Astrocyte (in vitro differentiated cells and primary cell): ENCODE measurements at regions not wholly inside any gene's neighbourhood (a gene's known extent, or its start where the extent isn't known, plus 50 kb on each side); places are given as distances from the start of the nearest gene placed in this dataset.

ENCODE experiments used
- DNase-seq: peaks from one replicate; pipeline ENCODE4 v3.0.0-alpha.2; 2010; ENCODE audit warnings: low read depth
- FAIRE-seq: peaks from 2 replicates; lab custom pipeline; 2011; peaks lifted over from hg19 to GRCh38; lab: Jason Lieb, UNC
- H2AFZ ChIP-seq: 2 replicates; pipeline ENCODE4 v1.6.0; 2012; ENCODE audit warnings: low read depth, low read length, inconsistent platforms
- H3K27ac ChIP-seq: 2 replicates; pipeline ENCODE4 v1.5.1; 2011; ENCODE audit warnings: low read depth, low read length, inconsistent platforms
- H3K27me3 ChIP-seq: 2 replicates; pipeline ENCODE4 v1.6.0; 2011; ENCODE audit warnings: low read length, inconsistent platforms; ENCODE audit not compliant: insufficient read depth
- H3K36me3 ChIP-seq: 2 replicates; pipeline ENCODE4 v1.5.1; 2011; ENCODE audit warnings: low read length, inconsistent platforms; ENCODE audit not compliant: insufficient read depth
- H3K4me1 ChIP-seq: 2 replicates; pipeline ENCODE4 v1.5.1; 2011; ENCODE audit warnings: low read length, inconsistent platforms; ENCODE audit not compliant: insufficient read depth
- H3K4me2 ChIP-seq: 2 replicates; pipeline ENCODE4 v1.6.0; 2012; ENCODE audit warnings: low read length, inconsistent platforms
- H3K4me3 ChIP-seq: 2 replicates; pipeline ENCODE4 v1.5.1; 2011; ENCODE audit warnings: low read depth, mild to moderate bottlenecking, low read length, inconsistent platforms; ENCODE audit not compliant: insufficient read depth
- H3K79me2 ChIP-seq: 2 replicates; pipeline ENCODE4 v1.6.0; 2012; ENCODE audit warnings: mild to moderate bottlenecking, low read length, inconsistent platforms; ENCODE audit not compliant: insufficient read depth
- H3K9ac ChIP-seq: 2 replicates; pipeline ENCODE4 v1.6.0; 2012; ENCODE audit warnings: mild to moderate bottlenecking, low read length, inconsistent platforms
- H3K9me3 ChIP-seq: 2 replicates; pipeline ENCODE4 v1.5.1; 2012; ENCODE audit warnings: low read depth, mild to moderate bottlenecking, low read length, inconsistent platforms; ENCODE audit not compliant: insufficient read depth
- H4K20me1 ChIP-seq: 2 replicates; pipeline ENCODE4 v1.6.0; 2012; ENCODE audit warnings: low read length, inconsistent platforms; ENCODE audit not compliant: insufficient read depth
- H3K27ac Mint-ChIP-seq: one replicate; pipeline ENCODE4 v1.8.0; 2021; ENCODE audit warnings: mild to moderate bottlenecking, mixed read lengths; ENCODE audit not compliant: unreplicated experiment
- H3K27me3 Mint-ChIP-seq: one replicate; pipeline ENCODE4 v1.8.0; 2021; ENCODE audit warnings: low read depth, mixed read lengths; ENCODE audit not compliant: unreplicated experiment
- H3K36me3 Mint-ChIP-seq: one replicate; pipeline ENCODE4 v1.8.0; 2021; ENCODE audit warnings: low read depth, mixed read lengths; ENCODE audit not compliant: unreplicated experiment
- H3K4me1 Mint-ChIP-seq: one replicate; pipeline ENCODE4 v1.8.0; 2021; ENCODE audit warnings: low read depth, mixed read lengths; ENCODE audit not compliant: unreplicated experiment
- H3K4me3 Mint-ChIP-seq: one replicate; pipeline ENCODE4 v1.8.0; 2021; ENCODE audit warnings: mild to moderate bottlenecking, moderate library complexity, mixed read lengths; ENCODE audit not compliant: unreplicated experiment
- H3K9me3 Mint-ChIP-seq: one replicate; pipeline ENCODE4 v1.8.0; 2021; ENCODE audit warnings: mild to moderate bottlenecking, mixed read lengths; ENCODE audit not compliant: unreplicated experiment
- CTCF ChIP-seq: IDR thresholded peaks from 2 replicates; pipeline ENCODE4 v1.5.1; 2011; ENCODE audit warnings: low read depth, mild to moderate bottlenecking, inconsistent platforms, low read length, moderate library complexity; ENCODE audit not compliant: insufficient read depth
- EZH2 ChIP-seq: IDR thresholded peaks from 2 replicates; pipeline ENCODE4 v1.6.1; 2012; ENCODE audit warnings: mild to moderate bottlenecking, low read length, inconsistent platforms; ENCODE audit not compliant: insufficient read depth

GRCh38 chr3:153369561-153370374 is 207.7 kb downstream of the RAP2B start:
- no peak overlapping the region for H3K4me2 ChIP-seq
- no peaks in the 10 kb centered on the region for H3K27me3 ChIP-seq
- H3K9me3 ChIP-seq, result no peaks in the 10 kb centered on the region
- no peak overlapping the region for H2AFZ ChIP-seq
- Mint-ChIP-seq H3K27me3 (no peaks in the 10 kb centered on the region), H3K27ac (no peak overlapping the region), H3K4me1 (no peaks in the 10 kb centered on the region), H3K36me3 (peaks cover 2% of the 10 kb centered on the region), H3K4me3 (no peak overlapping the region), H3K9me3 (peaks cover 8% of the 10 kb centered on the region)
- no peak for TF ChIP-seq EZH2
- TF ChIP-seq CTCF, result no peak
- no peaks in the 10 kb centered on the region for H3K79me2 ChIP-seq
- no peaks in the 10 kb centered on the region for H3K36me3 ChIP-seq
- no peaks in the 10 kb centered on the region for H3K4me1 ChIP-seq
- no peak overlapping the region for H3K9ac ChIP-seq
- no peak for DNase-seq
- no peak for FAIRE-seq
- no peaks in the 10 kb centered on the region for H4K20me1 ChIP-seq
- H3K27ac ChIP-seq, result no peak overlapping the region
- H3K4me3 ChIP-seq, result no peak overlapping the region

- Mint-ChIP-seq H3K9me3 (peaks cover 6% of the 10 kb centered on the region), H3K36me3 (peaks cover 2% of the 10 kb centered on the region), H3K27ac (no peak overlapping the region), H3K4me3 (no peak overlapping the region), H3K4me1 (no peaks in the 10 kb centered on the region), H3K27me3 (no peaks in the 10 kb centered on the region)
- no peak overlapping the region for H3K27ac ChIP-seq
- DNase-seq (no peak), FAIRE-seq (no peak)
- H3K79me2 ChIP-seq, result no peaks in the 10 kb centered on the region
- no peaks in the 10 kb centered on the region for H3K9me3 ChIP-seq
- no peaks in the 10 kb centered on the region for H4K20me1 ChIP-seq
- H3K9ac ChIP-seq, result no peak overlapping the region
- H3K4me1 ChIP-seq, result no peaks in the 10 kb centered on the region
- H3K27me3 ChIP-seq, result no peaks in the 10 kb centered on the region
- no peak overlapping the region for H3K4me3 ChIP-seq
- no peaks in the 10 kb centered on the region for H3K36me3 ChIP-seq
- no peak for TF ChIP-seq EZH2
- no peak for TF ChIP-seq CTCF
- H2AFZ ChIP-seq, result no peak overlapping the region
- no peak overlapping the region for H3K4me2 ChIP-seq
Observed at GRCh38 chr3:153370680-153371079, 208.7 kb downstream of the RAP2B start.

- no peak overlapping the region for H3K9ac ChIP-seq
- Mint-ChIP-seq H3K4me1 (no peaks in the 10 kb centered on the region), H3K36me3 (peaks cover 2% of the 10 kb centered on the region)
Observed at GRCh38 chr3:153372326-153372725, 210.3 kb downstream of the RAP2B start.

More at GRCh38 chr3:153372326-153372725, 210.3 kb downstream of the RAP2B start:
- no peak overlapping the region for H3K4me3 Mint-ChIP-seq
- Histone ChIP-seq H3K27ac (no peak overlapping the region), H3K27me3 (no peaks in the 10 kb centered on the region), H3K36me3 (no peaks in the 10 kb centered on the region), H2AFZ (no peak overlapping the region), H3K4me3 (no peak overlapping the region), H3K9me3 (no peaks in the 10 kb centered on the region), H3K4me2 (no peak overlapping the region), H3K79me2 (no peaks in the 10 kb centered on the region), H3K4me1 (no peaks in the 10 kb centered on the region), H4K20me1 (no peaks in the 10 kb centered on the region)
- TF ChIP-seq CTCF (no peak), EZH2 (no peak)
- FAIRE-seq, result no peak
- peak; percentile 8 for DNase-seq
- H3K27ac Mint-ChIP-seq, result no peak overlapping the region
- H3K27me3 Mint-ChIP-seq, result no peaks in the 10 kb centered on the region
- H3K9me3 Mint-ChIP-seq, result peaks cover 6% of the 10 kb centered on the region
